DMS153 (cell line): ENCODE measurements at regions not wholly inside any gene's neighbourhood (a gene's known extent, or its start where the extent isn't known, plus 50 kb on each side); places are given as distances from the start of the nearest gene placed in this dataset.
A peak's percentile ranks its signal among the peaks of the same experiment; 100 is the strongest.

ENCODE experiments used
- DNase-seq: peaks from one replicate; lab custom pipeline; 2025; lab: John Stamatoyannopoulos, UW

DNA sequence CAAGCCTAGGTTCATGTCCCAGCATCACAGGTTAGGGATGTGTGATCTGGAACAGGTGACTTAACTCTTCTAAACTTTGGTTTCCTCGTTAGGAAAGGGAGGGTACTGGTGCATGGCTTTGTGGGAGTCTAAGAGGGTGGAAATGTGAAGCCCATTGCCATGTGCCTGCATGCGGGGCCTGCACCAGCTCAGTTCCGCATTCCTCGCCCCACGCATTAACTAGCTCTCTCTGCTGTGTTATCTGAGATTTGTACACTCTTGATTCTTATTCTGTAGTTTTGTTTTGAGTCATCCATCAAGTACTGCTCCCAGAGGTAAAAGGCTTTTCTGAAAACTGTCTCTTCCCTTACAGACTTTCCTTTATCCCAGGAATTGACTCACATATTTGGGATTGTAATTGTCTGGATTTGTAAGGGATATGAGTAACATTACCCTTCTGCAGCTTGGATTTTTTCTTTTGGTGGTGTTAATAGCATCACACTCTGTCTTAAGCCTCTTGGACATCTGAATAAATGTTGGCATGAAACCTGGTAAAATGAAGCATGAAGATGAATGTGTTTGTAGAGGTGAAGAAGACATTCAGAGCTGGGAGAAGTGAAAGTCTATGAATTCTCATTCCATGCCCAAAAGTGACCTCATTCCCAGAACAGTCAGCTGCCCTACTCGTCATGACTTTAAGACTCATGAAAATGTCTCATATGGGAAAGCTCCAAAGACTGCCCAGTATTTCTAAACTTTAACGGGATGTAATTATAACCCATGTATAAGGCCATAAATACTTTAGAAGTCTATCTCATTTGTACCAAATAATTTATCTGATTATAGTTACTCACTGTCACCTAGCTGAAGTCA lies 357.3 kb downstream of the FOXA2 start:
- no peak for DNase-seq

DNA sequence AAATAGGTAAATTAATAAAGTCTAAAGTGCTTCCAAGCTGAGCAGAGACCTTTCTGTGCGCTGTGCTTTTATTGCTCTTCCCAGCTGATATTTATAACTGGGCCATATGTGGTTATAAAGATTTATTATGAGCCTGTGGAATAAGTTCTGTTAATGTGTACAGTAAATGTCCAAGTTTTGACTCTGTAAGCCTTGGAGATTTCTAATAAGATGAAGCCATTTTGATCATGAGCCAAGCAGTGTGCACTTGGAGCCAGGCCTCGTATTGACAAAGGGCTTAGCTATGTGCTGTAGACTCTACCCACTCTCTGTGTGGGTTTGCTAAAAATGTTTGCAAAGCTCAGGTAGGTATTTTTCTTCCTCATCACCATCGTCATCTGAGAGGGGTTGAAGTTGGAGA lies 361.1 kb downstream of the FOXA2 start:
- DNase-seq: no peak

DNA sequence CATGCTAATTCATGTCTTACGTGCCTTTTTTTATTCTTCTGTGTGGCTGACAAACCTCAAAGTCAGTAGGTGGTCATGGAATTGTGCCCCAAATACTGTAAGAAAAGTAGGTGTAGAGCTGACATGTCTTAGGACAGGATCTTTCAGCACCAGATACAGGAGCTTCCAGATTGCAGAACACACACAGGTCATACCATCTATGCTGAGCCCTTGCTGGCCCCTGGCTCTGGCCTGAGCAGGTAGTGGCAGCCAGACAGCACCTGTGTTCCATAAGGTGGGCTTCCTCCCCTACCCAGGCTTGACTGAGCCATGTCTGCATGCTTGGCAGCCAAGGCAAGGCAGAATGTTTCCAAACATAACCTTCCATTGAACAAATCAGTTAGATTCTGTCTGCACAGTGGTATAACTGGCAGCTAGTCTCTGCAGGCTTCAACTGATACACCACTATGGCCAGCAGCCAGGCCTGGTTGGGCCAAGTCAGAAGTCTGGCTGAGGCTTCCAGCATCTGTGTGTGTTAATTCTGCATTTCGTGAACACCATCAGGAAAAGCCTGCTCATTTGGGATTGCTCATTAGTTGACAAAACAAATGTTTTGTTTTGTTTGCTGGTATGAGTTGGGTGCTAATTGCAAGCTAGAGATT lies 366.5 kb downstream of the FOXA2 start:
- DNase-seq: no peak

DNA sequence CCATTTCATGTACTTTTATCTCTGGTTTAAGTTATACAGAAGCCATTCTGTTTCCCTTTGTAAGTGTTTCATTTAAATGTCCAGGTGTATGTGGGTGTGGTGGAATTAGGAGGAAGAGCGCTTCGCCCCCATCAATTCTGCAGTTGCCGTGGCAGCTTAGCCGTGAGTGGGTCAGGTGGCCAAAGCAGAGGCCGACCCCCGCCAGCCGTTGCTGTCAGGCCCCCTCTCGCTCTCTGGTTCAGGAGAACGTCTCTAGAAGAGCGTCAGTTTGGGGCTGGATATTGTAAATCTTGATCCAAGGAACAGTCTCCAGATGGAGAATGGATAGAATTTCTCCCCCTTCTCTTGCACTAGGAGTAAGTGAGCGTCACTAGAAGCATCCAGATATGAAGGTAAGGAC lies 367.4 kb downstream of the FOXA2 start:
- no peak for DNase-seq

DNA sequence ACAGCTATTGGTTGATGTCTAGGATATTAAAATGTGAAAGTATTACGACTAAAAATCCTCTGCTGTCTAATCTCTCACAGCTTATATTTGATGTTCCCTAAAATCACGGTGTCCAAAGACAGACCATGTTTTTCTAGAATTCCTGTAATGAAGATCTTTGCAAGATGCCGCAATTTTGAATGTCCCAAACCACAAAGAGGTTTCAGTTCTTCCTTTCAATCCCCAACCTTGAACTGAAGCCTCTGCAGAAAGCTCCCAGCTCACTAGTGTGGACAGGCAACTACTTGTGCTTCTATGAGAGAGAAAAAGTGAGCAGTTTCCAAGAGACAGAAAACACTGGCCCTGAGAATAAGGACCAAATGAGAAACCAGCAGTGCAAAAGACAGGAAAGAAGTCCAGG lies 370.1 kb downstream of the FOXA2 start:
- DNase-seq: no peak

GRCh38 chr20:22213271-22213670 lies 371.1 kb downstream of the FOXA2 start:
- DNase-seq: no peak

DNA sequence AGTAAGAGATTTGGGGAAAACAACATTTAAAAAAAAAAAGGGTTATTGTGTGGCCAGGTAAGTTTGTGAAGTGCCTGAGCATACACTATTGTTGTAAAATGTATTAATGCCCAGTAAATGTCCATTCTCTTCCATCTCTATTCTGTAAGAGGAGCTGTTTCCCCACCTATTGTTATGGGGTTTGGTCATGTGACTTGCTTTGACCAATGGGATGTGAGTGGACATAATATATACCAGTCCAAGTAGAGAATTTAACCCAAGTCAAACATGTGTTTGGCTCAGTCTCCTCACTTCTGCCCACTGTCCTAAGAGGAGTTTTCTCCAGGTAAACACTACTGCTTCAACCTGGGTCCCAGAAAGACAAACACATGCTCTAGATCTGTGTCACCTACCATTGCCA lies 377.1 kb downstream of the FOXA2 start:
- no peak for DNase-seq

- no peak for DNase-seq
Observed at GRCh38 chr20:22204801-22205200, 379.6 kb downstream of the FOXA2 start.

- DNase-seq: no peak
Observed at GRCh38 chr20:22182148-22182547, 402.2 kb downstream of the FOXA2 start.

DNA sequence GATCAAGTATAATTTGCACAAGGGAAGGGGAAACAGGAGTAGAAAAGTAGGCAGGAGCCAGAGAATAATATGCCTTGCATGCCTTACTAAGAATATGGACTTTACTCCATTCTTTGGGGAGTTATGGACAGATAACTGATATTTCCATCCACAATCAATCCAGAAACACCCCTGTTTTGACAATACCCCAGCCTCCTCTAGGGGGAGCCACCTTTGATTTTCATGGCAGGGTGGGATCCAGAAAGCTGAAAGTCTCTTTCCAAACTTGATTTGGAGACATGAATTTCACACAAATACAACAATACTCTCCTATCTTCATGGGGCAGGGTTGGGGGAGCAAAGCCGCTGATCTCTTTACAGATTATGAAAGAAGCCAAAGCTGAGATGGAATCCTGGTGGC lies 404.1 kb downstream of the FOXA2 start:
- no peak for DNase-seq

DNA sequence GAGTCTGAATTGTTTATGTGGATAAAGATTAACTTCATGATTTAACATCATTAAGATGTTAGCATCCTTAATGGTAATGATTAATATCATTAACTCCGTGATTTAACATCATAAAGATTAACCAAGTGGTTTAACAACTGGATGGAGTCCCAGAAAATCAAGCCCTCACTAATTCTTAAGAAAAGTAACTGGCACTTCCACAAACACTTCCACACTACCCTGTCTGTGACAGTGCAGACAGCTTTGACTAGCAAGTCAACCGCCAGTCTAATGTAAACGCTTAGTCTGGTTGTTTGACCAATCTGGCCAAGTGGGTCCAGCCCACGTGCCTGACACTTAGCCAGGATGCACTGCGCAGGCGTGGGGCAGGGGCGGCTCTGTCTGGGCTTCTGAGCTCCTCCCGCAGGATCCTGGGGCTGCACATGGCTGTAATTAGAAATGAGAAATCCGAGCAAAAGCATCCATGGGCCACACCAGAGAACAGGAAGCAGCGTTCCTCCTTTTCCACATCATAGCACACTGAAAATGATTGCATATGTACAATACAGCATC lies 424.2 kb downstream of the FOXA2 start:
- no peak for DNase-seq

DNA sequence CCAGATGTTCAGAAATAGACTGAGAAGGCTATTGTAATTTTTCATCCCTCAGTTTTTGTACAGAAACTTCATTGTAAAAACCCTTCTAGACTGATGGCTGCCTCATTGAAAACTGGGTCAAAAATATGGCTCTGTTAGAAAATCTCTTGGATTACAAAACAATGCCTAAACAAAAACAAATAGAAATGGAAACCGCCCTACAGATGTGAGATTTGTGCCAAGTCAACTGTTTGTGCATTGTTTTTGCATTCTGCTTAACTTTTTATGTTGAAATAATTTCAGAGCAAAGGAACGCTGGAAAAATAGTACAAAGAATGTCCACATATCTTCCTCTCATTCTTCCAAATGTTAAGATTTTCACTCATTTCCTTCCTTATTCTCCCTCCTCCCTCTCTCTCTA lies 425.1 kb downstream of the FOXA2 start:
- no peak for DNase-seq

DNA sequence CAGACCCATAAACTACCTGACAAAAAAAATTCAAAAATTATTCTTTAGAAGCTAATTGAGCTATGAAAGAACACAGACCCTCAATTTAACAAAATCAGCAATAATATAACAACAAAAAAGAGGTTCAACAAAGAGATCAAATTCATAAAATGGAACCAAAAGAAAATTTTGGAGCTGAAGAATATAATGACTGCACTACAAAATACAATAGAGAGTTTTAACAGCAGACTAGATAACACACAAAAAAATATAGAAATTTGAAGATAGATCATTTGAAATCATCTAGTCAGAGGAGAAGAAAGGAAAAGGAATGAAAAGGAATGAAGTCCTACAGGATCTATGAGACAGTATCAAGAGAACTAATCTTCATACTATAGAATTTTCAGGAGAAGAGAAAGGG lies 422.1 kb downstream of the PAX1 start:
- DNase-seq: no peak

DNA sequence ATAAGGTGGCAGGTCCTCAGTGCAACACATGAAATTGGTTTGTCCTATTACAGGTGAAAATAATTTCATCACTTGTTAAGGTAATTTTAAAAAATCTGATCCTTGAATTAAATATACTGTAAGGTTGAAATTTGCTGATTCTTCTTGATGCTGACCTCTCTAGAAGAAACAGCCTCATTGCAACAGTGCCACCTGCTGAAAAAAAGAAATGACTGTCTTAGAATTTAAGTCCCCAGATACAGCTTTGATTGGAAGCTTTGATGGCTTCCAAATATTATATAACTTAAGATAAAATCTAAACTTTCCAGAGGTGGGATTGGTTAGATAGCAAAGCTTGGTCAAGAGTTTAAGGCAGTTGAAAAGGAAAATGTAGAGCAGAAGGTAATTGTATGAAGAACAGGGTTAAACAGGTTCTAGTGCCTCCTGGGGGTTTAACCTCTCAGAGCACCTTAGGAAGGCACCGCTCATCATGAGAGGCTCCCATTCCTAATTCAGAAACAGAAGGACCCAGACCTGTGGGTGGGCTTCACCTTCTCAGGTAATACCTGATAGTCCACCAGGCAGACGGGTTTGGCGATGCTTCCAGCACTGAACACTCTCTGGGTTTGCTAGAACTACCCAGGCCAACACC lies 401.0 kb downstream of the PAX1 start:
- peak; percentile 52 for DNase-seq

DNA sequence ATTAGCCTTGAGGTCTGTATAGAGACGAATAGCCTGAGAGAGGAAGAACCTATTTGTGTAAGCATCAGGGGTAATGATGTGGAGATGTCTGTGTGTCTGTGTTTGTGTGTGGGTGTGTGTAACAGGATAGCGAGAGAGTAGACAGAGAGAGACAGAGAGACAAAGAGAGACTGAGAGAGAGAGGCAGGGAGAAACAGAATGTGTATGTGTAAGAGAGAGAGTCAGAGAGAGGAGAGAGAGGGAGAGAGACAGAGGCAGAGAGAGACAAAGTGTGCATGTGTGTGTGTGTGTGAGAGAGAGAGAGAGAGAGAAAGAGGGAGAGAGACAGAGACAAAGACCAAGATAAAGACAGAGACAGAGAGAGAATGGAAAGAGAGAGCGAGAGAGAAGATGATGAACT lies 396.1 kb downstream of the PAX1 start:
- no peak for DNase-seq

- no peak for DNase-seq
Observed at GRCh38 chr20:22100686-22101085, 395.2 kb downstream of the PAX1 start.

DNA sequence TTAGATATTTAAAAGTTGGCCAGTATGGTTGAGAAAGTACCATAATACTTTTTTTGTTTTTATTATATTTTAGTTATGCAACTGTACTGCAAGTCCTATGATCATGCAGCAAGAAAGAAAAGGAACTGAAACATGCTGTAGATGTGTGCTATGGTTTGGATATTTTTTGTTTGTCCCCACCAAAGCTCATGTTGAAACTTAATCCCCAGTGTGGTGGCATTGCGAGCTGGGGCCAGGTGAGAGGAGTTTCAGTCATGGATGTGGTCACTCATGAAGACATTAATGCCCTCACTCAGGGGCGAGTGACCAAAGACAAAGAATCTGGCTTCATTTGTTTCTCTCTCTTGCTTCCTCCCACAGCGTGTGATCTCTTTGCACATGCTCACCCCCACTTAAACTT lies 393.9 kb downstream of the PAX1 start:
- DNase-seq: no peak

GRCh38 chr20:22098511-22098910 lies 393.0 kb downstream of the PAX1 start:
- DNase-seq: no peak

- no peak for DNase-seq
Observed at GRCh38 chr20:22093122-22093521, 387.7 kb downstream of the PAX1 start.

DNA sequence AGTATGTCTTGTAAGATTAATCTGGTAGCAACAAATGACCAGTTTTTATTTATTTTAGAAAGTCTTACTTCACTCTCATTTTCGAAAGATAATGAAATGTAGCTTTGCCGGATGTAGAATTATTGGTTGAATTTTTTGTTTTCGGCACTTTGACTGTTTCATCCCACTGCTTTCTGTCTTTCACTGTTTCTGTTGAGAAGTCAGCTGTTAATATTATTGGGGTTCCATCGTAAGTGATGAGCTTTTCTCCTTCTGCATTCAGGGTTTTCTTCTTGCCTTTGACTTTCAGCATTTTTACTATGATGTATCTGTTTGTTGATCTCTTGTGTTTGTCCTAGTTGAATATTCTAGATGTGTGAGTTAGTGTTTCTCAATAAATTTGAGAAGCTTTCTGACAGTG lies 383.4 kb downstream of the PAX1 start:
- DNase-seq: no peak

- DNase-seq: no peak
Observed at GRCh38 chr20:22080985-22081384, 375.5 kb downstream of the PAX1 start.

GRCh38 chr20:22074635-22075034 lies 369.2 kb downstream of the PAX1 start:
- no peak for DNase-seq

DNA sequence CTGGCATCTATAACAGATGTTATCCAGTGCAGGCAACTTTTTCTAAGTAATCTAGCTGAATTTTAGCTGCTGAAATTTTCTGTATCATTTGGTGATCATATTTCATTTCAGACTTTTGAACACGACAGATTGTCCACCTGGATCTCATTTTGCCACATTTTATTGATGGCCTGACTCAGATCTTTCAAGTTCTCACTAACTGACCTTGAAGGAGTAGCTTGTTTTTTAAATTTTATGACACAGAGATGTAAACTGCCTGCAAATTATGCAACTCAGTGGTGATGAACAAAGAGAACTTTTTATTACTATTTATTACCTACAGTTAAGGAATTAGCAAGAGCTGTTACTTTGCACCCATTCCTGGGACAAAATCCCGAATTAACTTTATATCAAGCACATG lies 366.4 kb downstream of the PAX1 start:
- no peak for DNase-seq
